Activated T-cell treated with anti-CD3 and anti-CD28 coated beads, Interleukin-2, amount 50 U/mL, for 24 hours (primary cell): ENCODE measurements at regions not wholly inside any gene's neighbourhood (a gene's known extent, or its start where the extent isn't known, plus 50 kb on each side); places are given as distances from the start of the nearest gene placed in this dataset.

Source experiments
- DNase-seq: peaks from one replicate; pipeline ENCODE4 v3.0.0-alpha.2; 2020
- H3K27ac Mint-ChIP-seq: 2 replicates; pipeline ENCODE4 v1.8.0; 2020; ENCODE audit warnings: mild to moderate bottlenecking, mixed read lengths
- H3K27me3 Mint-ChIP-seq: 2 replicates; pipeline ENCODE4 v1.8.0; 2020; ENCODE audit warnings: mixed read lengths
- H3K36me3 Mint-ChIP-seq: 2 replicates; pipeline ENCODE4 v1.8.0; 2020; ENCODE audit warnings: low read depth, mixed read lengths
- H3K4me1 Mint-ChIP-seq: 2 replicates; pipeline ENCODE4 v1.8.0; 2020; ENCODE audit warnings: low read depth, mixed read lengths
- H3K4me3 Mint-ChIP-seq: 2 replicates; pipeline ENCODE4 v1.8.0; 2020; ENCODE audit warnings: mild to moderate bottlenecking, moderate library complexity, mixed read lengths
- H3K9me3 Mint-ChIP-seq: 2 replicates; pipeline ENCODE4 v1.8.0; 2020; ENCODE audit warnings: mixed read lengths

- Mint-ChIP-seq H3K4me1 (peaks cover 93% of the 10 kb centered on the region), H3K27ac (peak overlapping the region; percentile 87), H3K36me3 (peaks cover 2% of the 10 kb centered on the region), H3K9me3 (peaks cover 16% of the 10 kb centered on the region), H3K4me3 (no peak overlapping the region), H3K27me3 (no peaks in the 10 kb centered on the region)
- DNase-seq: no peak
These were observed 240.6 kb downstream of the ETS1 start for GRCh38 chr11:128346804-128347203.

GRCh38 chr11:128345316-128345715 lies 242.0 kb downstream of the ETS1 start:
- no peak overlapping the region for H3K4me3 Mint-ChIP-seq
- peaks cover 2% of the 10 kb centered on the region for H3K36me3 Mint-ChIP-seq
- H3K4me1 Mint-ChIP-seq: peaks cover 92% of the 10 kb centered on the region
- no peaks in the 10 kb centered on the region for H3K27me3 Mint-ChIP-seq
- DNase-seq: no peak
- peaks cover 16% of the 10 kb centered on the region for H3K9me3 Mint-ChIP-seq
- H3K27ac Mint-ChIP-seq: peak overlapping the region; percentile 73

- Mint-ChIP-seq H3K4me3 (peak overlapping the region; percentile 1), H3K27me3 (no peaks in the 10 kb centered on the region), H3K9me3 (peaks cover 10% of the 10 kb centered on the region), H3K4me1 (peaks cover 91% of the 10 kb centered on the region), H3K27ac (peak overlapping the region; percentile 90), H3K36me3 (no peaks in the 10 kb centered on the region)
- DNase-seq: no peak
These were observed 243.5 kb downstream of the ETS1 start for GRCh38 chr11:128343870-128344269.

GRCh38 chr11:128343135-128343514 lies 244.2 kb downstream of the ETS1 start:
- H3K27me3 Mint-ChIP-seq: no peaks in the 10 kb centered on the region
- H3K4me1 Mint-ChIP-seq: peaks cover 93% of the 10 kb centered on the region
- H3K27ac Mint-ChIP-seq: peak overlapping the region; percentile 90
- peaks cover 10% of the 10 kb centered on the region for H3K9me3 Mint-ChIP-seq
- no peak for DNase-seq
- no peaks in the 10 kb centered on the region for H3K36me3 Mint-ChIP-seq
- H3K4me3 Mint-ChIP-seq: peak overlapping the region; percentile 61

- DNase-seq: peak; percentile 75
- Mint-ChIP-seq H3K27me3 (no peaks in the 10 kb centered on the region), H3K4me3 (peak overlapping the region; percentile 61), H3K9me3 (peaks cover 15% of the 10 kb centered on the region), H3K36me3 (no peaks in the 10 kb centered on the region), H3K27ac (peak overlapping the region; percentile 90), H3K4me1 (peaks cover 94% of the 10 kb centered on the region)
These were observed 244.7 kb downstream of the ETS1 start for GRCh38 chr11:128342511-128343134.

- Mint-ChIP-seq H3K27me3 (no peaks in the 10 kb centered on the region), H3K27ac (peak overlapping the region; percentile 90)
These were observed 245.8 kb downstream of the ETS1 start for GRCh38 chr11:128341280-128342248.

GRCh38 chr11:128339792-128340191 lies 247.6 kb downstream of the ETS1 start:
- peaks cover 81% of the 10 kb centered on the region for H3K4me1 Mint-ChIP-seq
- no peaks in the 10 kb centered on the region for H3K36me3 Mint-ChIP-seq
- H3K27ac Mint-ChIP-seq: peak overlapping the region; percentile 88
- H3K27me3 Mint-ChIP-seq: no peaks in the 10 kb centered on the region
- H3K4me3 Mint-ChIP-seq: no peak overlapping the region
- DNase-seq: no peak
- H3K9me3 Mint-ChIP-seq: peaks cover 10% of the 10 kb centered on the region

More at GRCh38 chr11:128341280-128342248, 245.8 kb downstream of the ETS1 start:
- DNase-seq: no peak
- Mint-ChIP-seq H3K36me3 (no peaks in the 10 kb centered on the region), H3K9me3 (peaks cover 12% of the 10 kb centered on the region), H3K4me1 (peaks cover 91% of the 10 kb centered on the region), H3K4me3 (peak overlapping the region; percentile 57)

- no peaks in the 10 kb centered on the region for H3K36me3 Mint-ChIP-seq
- H3K27ac Mint-ChIP-seq: peak overlapping the region; percentile 34
- DNase-seq: no peak
- H3K4me1 Mint-ChIP-seq: peaks cover 81% of the 10 kb centered on the region
- H3K9me3 Mint-ChIP-seq: peaks cover 4% of the 10 kb centered on the region
- H3K27me3 Mint-ChIP-seq: no peaks in the 10 kb centered on the region
- H3K4me3 Mint-ChIP-seq: no peak overlapping the region
These were observed 248.5 kb downstream of the ETS1 start for GRCh38 chr11:128338811-128339210.

GRCh38 chr11:128336203-128336602 lies 251.2 kb downstream of the ETS1 start:
- Mint-ChIP-seq H3K9me3 (peaks cover 4% of the 10 kb centered on the region), H3K4me1 (peaks cover 65% of the 10 kb centered on the region), H3K27me3 (no peaks in the 10 kb centered on the region), H3K4me3 (no peak overlapping the region), H3K27ac (no peak overlapping the region), H3K36me3 (no peaks in the 10 kb centered on the region)
- DNase-seq: no peak

GRCh38 chr11:128335729-128336128 lies 251.6 kb downstream of the ETS1 start:
- Mint-ChIP-seq H3K9me3 (peaks cover 4% of the 10 kb centered on the region), H3K27ac (no peak overlapping the region), H3K36me3 (no peaks in the 10 kb centered on the region), H3K4me3 (no peak overlapping the region), H3K4me1 (peaks cover 66% of the 10 kb centered on the region), H3K27me3 (no peaks in the 10 kb centered on the region)
- DNase-seq: no peak

- H3K4me3 Mint-ChIP-seq: no peak overlapping the region
- no peak for DNase-seq
- peaks cover 66% of the 10 kb centered on the region for H3K4me1 Mint-ChIP-seq
- H3K9me3 Mint-ChIP-seq: peaks cover 4% of the 10 kb centered on the region
- no peaks in the 10 kb centered on the region for H3K27me3 Mint-ChIP-seq
- H3K27ac Mint-ChIP-seq: no peak overlapping the region
- H3K36me3 Mint-ChIP-seq: no peaks in the 10 kb centered on the region
These were observed 252.9 kb downstream of the ETS1 start for GRCh38 chr11:128334311-128335044.

GRCh38 chr11:128331317-128331716 lies 256.0 kb downstream of the ETS1 start:
- Mint-ChIP-seq H3K9me3 (no peaks in the 10 kb centered on the region), H3K4me1 (peaks cover 73% of the 10 kb centered on the region), H3K36me3 (peaks cover 6% of the 10 kb centered on the region), H3K27ac (peak overlapping the region; percentile 68), H3K27me3 (no peaks in the 10 kb centered on the region), H3K4me3 (no peak overlapping the region)
- no peak for DNase-seq

GRCh38 chr11:128330203-128330602 lies 257.2 kb downstream of the ETS1 start:
- no peak for DNase-seq
- Mint-ChIP-seq H3K4me1 (peaks cover 77% of the 10 kb centered on the region), H3K9me3 (no peaks in the 10 kb centered on the region), H3K4me3 (peak overlapping the region; percentile 30), H3K27ac (peak overlapping the region; percentile 94), H3K36me3 (peaks cover 6% of the 10 kb centered on the region), H3K27me3 (no peaks in the 10 kb centered on the region)

GRCh38 chr11:128328955-128329551 lies 258.3 kb downstream of the ETS1 start:
- Mint-ChIP-seq H3K4me1 (peaks cover 81% of the 10 kb centered on the region), H3K9me3 (no peaks in the 10 kb centered on the region), H3K4me3 (peak overlapping the region; percentile 30), H3K27me3 (no peaks in the 10 kb centered on the region), H3K27ac (peak overlapping the region; percentile 94), H3K36me3 (peaks cover 6% of the 10 kb centered on the region)
- no peak for DNase-seq
